Medulla oblongata (tissue), 1 donor: ENCODE measurements at regions not wholly inside any gene's neighbourhood (a gene's known extent, or its start where the extent isn't known, plus 50 kb on each side); places are given as distances from the start of the nearest gene placed in this dataset.
A peak's percentile ranks its signal among the peaks of the same experiment; 100 is the strongest.
"Not testable (repeated sequence)": the region's sequence is repeated elsewhere in the genome, so short reads cannot be mapped to it uniquely, and the experiment has no call there.

Experiments used
- DNase-seq: peaks from one replicate; pipeline ENCODE4 v3.0.0-alpha.2; 2015; ENCODE audit errors: extremely low spot score

GRCh38 chr11:87769661-87770060 is 405.6 kb downstream of the RAB38 start:
- no peak for DNase-seq

DNA sequence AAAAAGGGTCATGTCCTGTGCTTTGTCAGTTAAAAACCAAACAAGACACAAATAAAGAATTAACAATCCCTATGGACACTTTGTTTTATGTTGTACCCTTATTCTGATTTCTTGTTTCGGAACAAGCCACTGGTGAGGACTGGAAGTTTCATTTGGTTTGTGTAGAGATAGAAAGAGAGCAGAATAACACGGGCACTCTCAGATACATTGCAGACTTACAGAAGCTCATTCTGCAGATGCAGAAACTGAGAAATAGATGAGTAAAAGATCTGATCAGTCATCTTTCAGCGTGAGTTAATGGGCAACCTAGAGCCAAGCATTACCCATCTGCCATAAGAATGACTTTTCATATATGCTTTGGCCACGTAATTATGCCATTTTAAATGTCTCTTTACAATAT is 407.6 kb downstream of the RAB38 start:
- DNase-seq: no peak

DNA sequence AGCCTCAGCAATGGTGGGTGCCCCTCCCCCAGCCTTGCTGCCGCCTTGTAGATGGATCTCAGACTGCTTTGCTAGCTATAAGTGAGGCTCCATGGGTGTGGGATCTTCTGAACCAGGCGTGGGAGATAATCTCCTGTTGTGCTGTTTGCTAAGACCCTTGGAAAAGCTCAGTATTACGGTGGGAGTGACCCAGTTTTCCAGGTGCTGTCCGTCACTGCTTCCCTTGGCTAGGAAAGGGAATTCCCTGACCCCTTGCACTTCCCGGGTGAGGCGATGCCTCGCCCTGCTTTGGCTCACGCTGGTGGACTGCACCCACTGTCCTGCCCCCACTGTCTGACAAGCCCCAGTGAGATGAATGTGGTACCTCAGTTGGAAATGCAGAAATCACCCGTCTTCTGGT is 411.2 kb downstream of the RAB38 start:
- not testable (repeated sequence) for DNase-seq

- DNase-seq: no peak
Measured at GRCh38 chr11:87754685-87755084, 420.6 kb downstream of the RAB38 start.

DNA sequence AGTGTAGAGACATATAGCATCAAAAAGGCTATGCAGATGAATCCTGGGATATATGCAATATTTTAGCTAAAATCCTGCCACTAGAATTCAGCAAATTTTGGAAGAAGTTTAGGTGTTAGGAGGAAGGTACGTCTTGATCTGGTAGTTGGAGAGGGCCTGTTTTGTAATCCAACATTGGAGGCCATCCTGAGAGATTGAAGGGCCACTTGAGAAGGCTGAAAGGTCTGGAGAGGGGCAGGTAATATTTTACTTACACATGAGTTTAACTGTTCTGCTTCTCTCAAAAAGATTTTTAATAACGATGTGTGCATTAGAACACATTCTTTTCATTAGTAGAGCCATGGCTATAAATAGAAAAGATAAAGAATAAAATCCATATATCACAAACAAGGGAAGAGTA is 422.1 kb downstream of the RAB38 start:
- no peak for DNase-seq

GRCh38 chr11:87743007-87743406 is 432.2 kb downstream of the RAB38 start:
- DNase-seq: peak; percentile 26

DNA sequence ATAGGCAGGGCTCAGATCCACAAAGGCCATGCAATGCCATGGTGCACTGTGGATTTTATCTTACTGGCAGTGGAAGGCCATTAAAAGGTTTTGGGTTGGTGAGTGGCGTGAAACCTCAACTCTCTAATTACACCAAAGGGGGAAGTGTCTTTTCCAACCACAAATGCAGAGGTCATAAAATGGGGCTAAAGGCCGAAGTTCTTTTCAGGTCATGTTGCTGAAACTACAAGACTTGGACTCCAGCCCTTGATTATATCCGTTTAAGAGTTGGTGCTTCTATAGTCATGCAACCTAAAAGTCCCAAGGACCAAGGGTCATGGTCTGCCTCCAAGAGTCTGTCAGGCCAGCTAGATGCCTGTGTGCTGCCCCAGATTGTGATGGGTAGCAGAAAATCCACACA is 434.3 kb downstream of the RAB38 start:
- no peak for DNase-seq

DNA sequence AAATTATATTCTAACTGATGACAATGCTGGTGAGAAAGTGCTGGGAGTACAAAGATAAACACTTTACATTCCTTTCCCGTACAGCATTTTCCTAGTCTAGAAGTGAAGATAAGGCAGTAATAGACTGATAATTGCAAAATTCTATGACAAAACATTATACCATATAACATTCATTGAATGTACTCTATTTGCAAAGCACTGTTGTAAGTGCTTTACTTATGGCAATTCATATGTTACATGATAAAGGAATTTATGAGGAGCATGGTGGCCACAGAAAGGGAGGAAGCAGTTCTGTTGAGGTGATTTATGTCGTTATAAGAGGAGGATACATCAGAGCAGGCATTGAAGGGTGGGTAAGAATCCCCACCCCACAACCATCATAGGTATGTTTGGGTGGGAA is 434.8 kb downstream of the RAB38 start:
- no peak for DNase-seq

DNA sequence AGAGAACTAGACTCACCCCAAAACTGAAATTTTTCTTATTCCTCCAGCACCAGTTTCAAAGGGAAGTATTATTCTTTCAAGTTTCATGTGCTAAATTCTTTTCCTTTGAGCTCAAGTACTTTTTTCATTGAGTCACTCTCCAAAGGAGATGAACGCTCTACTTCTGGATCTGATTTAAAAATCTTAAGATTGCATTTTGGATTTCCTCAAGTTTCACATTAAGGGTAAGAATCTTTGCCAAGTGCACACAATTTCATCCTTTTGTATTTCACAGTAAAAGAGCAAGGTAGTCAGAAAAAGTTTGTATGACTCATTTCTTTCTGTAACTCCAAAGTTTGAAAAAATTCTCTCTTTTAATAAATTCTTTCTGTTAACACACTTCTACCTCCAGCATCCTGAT is 435.5 kb downstream of the RAB38 start:
- DNase-seq: no peak

- no peak for DNase-seq
Measured at GRCh38 chr11:87739261-87739660, 436.0 kb downstream of the RAB38 start.

GRCh38 chr11:87736928-87737327 is 438.3 kb downstream of the RAB38 start:
- no peak for DNase-seq

DNA sequence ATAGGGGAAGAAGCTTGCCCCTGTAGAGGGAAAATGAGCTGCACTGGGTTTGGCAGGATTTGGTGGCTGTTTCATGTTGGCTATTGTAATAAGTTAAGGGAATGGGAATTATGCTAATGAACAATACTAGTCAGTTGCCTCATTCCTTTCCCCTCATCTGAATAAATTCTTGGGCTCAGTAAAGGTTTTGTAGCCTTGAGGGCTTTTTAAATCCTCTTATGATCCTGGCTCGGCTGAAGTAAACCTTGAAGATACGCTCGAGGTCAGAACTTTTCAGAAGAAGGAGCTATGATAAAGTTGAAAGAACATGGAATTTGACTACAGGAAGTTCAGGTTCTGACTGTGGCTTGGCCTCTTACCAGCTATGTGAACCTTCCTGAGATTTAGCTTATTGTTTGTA is 448.7 kb downstream of the RAB38 start:
- no peak for DNase-seq

DNA sequence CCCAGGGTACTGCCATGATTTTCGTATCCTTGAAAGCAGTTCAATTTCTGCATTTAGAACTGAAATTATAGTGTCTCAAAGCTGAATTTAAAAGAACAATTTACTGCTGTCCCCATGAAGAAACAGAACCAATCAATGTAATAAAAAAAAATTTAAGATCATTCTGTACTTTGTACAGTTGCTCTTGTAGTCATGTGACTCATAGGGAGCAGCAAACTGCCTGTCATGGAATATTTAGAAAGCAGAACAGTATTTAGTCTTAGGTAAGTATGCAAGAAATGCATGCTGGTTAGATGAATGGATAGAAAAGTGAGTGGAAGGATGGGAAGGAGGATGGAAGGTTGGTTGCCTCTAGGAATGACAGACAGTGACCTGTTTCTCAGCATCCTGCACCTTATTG is 450.9 kb downstream of the RAB38 start:
- DNase-seq: no peak

DNA sequence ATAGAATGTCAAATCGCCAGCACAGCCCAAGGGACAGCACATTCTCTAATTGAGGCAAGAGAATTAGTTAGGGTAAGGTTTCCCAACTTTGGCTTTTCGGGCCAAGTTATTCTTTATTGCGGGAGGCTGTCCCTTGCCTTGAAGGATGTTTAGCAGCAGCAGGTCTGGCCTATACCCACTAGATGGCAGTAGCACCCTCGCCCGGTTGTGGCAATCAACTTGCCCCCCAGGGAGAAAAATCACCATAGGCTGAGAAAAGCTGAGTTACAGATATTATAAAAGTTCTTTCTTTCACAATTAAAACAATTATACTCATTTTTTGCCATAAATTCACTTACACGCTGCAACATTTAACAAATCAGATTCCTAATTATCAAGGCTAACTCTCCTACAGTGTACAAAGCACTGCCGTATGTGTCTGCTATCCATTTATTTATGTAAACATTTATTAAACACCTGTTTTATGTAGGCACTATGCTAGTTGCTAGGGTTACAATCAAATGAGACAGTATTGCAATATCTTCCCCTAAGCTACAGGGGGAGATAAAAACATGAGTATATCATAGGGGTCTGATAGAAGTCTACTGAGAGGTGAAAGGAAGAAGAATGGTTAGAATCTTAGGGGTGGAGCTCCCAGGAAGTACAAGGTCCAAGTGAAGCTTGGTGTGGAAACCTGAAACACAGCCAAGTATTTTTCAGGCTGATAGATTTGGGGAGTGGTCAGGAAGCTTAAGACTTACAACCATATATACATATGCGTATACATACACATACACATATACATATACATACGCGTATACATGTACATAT is 452.3 kb downstream of the RAB38 start:
- DNase-seq: peak; percentile 18

- no peak for DNase-seq
Measured at GRCh38 chr11:87719326-87720073, 455.7 kb downstream of the RAB38 start.

DNA sequence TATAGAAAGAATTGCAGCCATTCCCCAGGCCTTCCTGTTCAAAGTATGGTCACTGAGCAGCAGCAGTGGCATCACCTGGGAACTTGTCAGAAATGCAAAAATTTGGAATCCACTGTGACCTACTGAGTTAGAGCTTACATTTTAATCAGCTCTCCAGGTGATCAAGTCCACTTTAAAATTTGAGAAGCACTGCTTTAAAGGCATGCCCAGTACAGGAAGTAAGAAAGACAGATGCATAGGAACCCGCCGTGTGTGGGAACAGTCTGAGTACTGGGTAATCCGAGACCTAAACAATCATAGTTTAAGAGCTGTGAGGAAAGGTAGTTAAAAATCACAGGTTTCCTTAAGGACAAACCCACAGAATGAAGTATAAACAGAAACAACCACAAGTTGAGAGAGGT is 462.4 kb downstream of the RAB38 start:
- DNase-seq: no peak

DNA sequence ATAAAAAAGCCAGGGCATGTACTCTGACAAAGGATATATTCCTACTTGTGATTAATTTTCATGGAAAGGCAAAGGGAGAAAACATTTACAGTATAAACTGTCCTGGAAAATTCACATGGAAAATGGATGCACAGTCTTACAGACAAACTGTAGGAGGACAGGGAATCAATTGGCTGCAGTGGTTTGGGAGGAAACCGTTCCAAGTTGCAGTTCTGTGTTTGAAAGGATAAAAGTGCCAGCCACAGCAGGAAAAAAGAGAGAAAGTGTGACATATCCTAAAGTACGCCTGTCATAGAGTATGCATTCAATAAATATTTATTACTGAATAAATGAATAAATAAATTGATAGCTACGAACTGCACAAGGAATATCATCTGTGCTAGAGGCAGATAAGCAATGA is 462.9 kb downstream of the RAB38 start:
- DNase-seq: no peak

DNA sequence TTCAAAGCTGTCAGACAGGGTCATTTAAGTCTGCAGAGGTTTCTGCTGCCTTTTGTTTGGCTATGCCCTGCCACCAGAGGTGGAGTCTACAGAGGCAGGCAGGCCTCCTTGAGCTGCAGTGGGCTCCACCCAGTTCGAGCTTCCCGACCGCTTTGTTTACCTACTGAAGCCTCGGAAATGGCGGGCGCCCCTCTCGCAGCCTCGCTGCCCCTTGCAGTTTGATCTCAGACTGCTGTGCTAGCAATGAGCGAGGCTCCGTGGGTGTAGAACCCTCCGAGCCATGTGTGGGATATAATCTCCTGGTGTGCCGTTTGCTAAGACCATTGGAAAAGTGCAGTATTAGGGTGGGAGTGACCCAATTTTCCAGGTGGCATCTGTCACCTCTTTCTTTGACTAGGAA is 471.7 kb downstream of the RAB38 start:
- DNase-seq: not testable (repeated sequence)

- DNase-seq: no peak
Measured at GRCh38 chr11:87675993-87676392, 499.2 kb downstream of the RAB38 start.

- no peak for DNase-seq
Measured at GRCh38 chr11:87666730-87667129, 508.5 kb downstream of the RAB38 start.

DNA sequence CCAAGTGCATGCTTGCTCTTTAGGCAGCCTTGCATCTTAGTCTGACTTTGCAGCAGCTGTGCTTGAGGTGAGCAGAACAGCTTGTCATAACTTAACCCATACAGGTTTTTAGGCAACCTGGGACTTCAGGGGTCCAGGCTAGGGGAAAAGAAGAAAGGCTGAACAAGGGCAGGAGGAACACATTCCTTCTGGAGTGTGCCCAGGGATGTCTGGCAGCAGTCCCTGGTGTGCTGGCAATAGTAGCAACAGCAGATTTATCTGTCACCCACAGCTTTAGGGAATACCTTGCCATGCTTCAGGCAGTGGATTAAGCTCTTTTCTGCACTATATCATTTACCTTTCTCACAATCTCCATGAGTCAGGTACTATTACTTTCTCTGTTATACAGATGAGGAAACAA is 513.0 kb downstream of the RAB38 start:
- no peak for DNase-seq

DNA sequence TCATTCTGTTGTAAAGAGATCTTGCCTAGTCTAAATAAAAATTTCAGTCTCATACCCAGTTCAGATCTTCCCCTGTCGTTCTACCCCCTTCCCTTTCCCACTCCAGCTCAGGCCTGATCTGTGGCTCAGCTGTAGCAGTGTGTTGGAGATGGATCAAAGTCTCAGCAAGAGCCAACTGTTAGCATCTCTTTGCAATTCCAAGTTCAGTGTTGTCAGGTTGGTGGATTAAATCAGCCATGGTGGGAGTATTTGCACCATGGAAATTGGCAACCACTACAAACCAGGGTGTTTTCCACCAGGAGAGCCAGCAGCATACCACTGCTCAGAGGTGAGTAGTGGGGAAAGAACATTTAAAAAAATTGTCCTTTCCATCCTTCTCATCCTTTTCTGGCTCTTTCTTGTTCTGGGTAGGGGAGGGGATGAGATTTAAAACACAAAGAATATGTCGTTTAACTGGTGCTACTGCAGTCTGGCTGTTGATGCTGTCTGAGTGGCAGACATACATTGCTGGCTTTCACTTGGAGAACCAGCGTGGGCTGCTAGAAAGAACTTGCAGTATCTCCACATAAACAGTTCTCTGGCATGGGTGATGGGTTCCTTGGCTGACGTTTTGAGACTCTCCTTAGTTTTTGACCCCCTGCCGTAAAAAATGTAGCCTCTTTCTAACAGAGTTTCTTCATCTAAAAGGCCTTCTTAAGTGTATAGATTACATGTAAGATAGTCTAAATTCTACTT is 514.1 kb downstream of the RAB38 start:
- DNase-seq: no peak

GRCh38 chr11:87659807-87660206 is 515.4 kb downstream of the RAB38 start:
- DNase-seq: no peak
